Gastroesophageal sphincter (tissue), 3 donors: ENCODE measurements at regions not wholly inside any gene's neighbourhood (a gene's known extent, or its start where the extent isn't known, plus 50 kb on each side); places are given as distances from the start of the nearest gene placed in this dataset.

Experiments
- CTCF ChIP-seq, 4 experiments: fragments of 200-600 bp in 2 of 4; fragments of 450-650 bp in 2 of 4; sonication (generic) in 1 of 4; IDR thresholded peaks; one replicate each; pipeline ENCODE4 v1.5.1; 2017 to 2019; ENCODE audit warnings: antibody characterized with exemption in 4 of 4, mild to moderate bottlenecking in 2 of 4, moderate library complexity in 2 of 4
- EP300 ChIP-seq: sonication (generic); formaldehyde crosslinking; IDR thresholded peaks from one replicate; pipeline ENCODE4 v1.6.1; 2017; ENCODE audit warnings: antibody characterized with exemption, mild to moderate bottlenecking
- POLR2A ChIP-seq, 2 donors: fragments of 450-650 bp; IDR thresholded peaks; one replicate each; pipeline ENCODE4 v1.6.1; 2017; ENCODE audit warnings: antibody characterized with exemption in 2 of 2, mild to moderate bottlenecking in 2 of 2, moderate library complexity in 1 of 2
- POLR2AphosphoS5 ChIP-seq: sonication (generic); formaldehyde crosslinking; IDR thresholded peaks from one replicate; pipeline ENCODE4 v1.6.1; 2017; ENCODE audit warnings: antibody characterized with exemption

GRCh38 chr12:110995615-110996014 is 75.2 kb upstream of the MYL2 start:
- TF ChIP-seq CTCF (IDR thresholded peaks at IDR 0.05) (no peak), POLR2A (IDR thresholded peaks at IDR 0.05) (no peak), POLR2AphosphoS5 (no peak), EP300 (no peak)
